22Rv1 (cell line): ENCODE measurements at regions not wholly inside any gene's neighbourhood (a gene's known extent, or its start where the extent isn't known, plus 50 kb on each side); places are given as distances from the start of the nearest gene placed in this dataset.

Experiments used
- ZFX ChIP-seq: fragments of 450-650 bp; IDR thresholded peaks from 2 replicates; pipeline ENCODE4 v1.6.1; 2017; ENCODE audit warnings: antibody characterized with exemption, borderline replicate concordance
- TF ChIP-seq, protein P1 (sequence below): fragments of 450-650 bp; IDR thresholded peaks from 2 replicates; pipeline ENCODE4 v1.5.1; 2017; ENCODE audit warnings: mild to moderate bottlenecking

DNA sequence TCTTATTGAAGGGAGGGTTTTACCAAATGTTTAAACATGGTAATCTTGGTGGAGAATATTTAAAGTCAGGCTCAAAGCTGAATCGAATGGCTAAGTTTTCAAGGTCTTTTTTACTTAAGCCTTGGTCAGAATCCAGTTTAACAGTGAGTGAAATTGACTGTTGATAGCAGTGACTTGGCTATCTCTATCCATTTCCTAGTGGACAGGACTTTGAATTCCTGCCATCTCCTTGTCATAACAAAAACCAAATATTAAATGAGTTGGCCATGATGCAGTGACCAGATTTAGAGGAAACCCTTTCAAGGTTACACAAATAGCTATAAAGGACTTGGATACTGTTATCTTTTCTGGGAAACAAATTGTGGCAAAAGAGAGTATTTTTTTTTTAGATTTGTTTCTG is 92.0 kb downstream of the JRKL start:
- TF ChIP-seq, protein P1, sequence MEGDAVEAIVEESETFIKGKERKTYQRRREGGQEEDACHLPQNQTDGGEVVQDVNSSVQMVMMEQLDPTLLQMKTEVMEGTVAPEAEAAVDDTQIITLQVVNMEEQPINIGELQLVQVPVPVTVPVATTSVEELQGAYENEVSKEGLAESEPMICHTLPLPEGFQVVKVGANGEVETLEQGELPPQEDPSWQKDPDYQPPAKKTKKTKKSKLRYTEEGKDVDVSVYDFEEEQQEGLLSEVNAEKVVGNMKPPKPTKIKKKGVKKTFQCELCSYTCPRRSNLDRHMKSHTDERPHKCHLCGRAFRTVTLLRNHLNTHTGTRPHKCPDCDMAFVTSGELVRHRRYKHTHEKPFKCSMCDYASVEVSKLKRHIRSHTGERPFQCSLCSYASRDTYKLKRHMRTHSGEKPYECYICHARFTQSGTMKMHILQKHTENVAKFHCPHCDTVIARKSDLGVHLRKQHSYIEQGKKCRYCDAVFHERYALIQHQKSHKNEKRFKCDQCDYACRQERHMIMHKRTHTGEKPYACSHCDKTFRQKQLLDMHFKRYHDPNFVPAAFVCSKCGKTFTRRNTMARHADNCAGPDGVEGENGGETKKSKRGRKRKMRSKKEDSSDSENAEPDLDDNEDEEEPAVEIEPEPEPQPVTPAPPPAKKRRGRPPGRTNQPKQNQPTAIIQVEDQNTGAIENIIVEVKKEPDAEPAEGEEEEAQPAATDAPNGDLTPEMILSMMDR = no peak
- no peak for TF ChIP-seq ZFX
